Heart right ventricle (tissue), 16 donors: ENCODE measurements at regions not wholly inside any gene's neighbourhood (a gene's known extent, or its start where the extent isn't known, plus 50 kb on each side); places are given as distances from the start of the nearest gene placed in this dataset.

Source experiments
- ATAC-seq, 8 donors: fragments of 200-7000 bp; cut with Tn5 transposase; one replicate each; pipeline ENCODE4 v1.9.1; 2020; ENCODE audit warnings: mild to moderate bottlenecking in 8 of 8, moderate library complexity in 8 of 8, moderate number of reproducible peaks in 1 of 8
- DNase-seq, 2 donors: peaks; one replicate each; pipeline ENCODE4 v3.0.0-alpha.2; 2020
- H3K27ac ChIP-seq, 10 donors: fragments of 200-600 bp; sonication (generic) in 2 of 10; one replicate each; pipeline versions ENCODE4 v1.5.0 to v1.8.0; 2020 to 2022; ENCODE audit warnings: mild to moderate bottlenecking in 3 of 10
- H3K27me3 ChIP-seq, 7 donors: fragments of 200-600 bp; one replicate each; pipeline ENCODE4 v1.8.0; 2021 to 2022; ENCODE audit warnings: mild to moderate bottlenecking in 2 of 7
- H3K36me3 ChIP-seq, 9 donors: fragments of 200-600 bp; sonication (generic) in 1 of 9; one replicate each; pipeline versions ENCODE4 v1.5.0 to v1.8.0; 2020 to 2022; ENCODE audit warnings: mild to moderate bottlenecking in 2 of 9
- H3K4me1 ChIP-seq, 9 donors: fragments of 200-600 bp; sonication (generic) in 1 of 9; one replicate each; pipeline versions ENCODE4 v1.5.0 to v1.8.0; 2020 to 2022; ENCODE audit warnings: mild to moderate bottlenecking in 4 of 9
- H3K4me3 ChIP-seq, 10 donors: fragments of 200-600 bp; sonication (generic) in 2 of 10; one replicate each; pipeline versions ENCODE4 v1.5.0 to v1.8.0; 2020 to 2022; ENCODE audit warnings: mild to moderate bottlenecking in 7 of 10, moderate library complexity in 2 of 10
- H3K9me3 ChIP-seq, 11 donors: fragments of 200-600 bp in 10 of 11; sonication (generic) in 2 of 11; one replicate each; pipeline versions ENCODE4 v1.5.0 to v1.8.0; 2013 to 2022; ENCODE audit warnings: mild to moderate bottlenecking in 2 of 11, control low read depth in 1 of 11, moderate library complexity in 1 of 11
- CTCF ChIP-seq, 9 donors: fragments of 200-600 bp; sonication (generic) in 2 of 9; IDR thresholded peaks; one replicate each; pipeline versions ENCODE4 v1.5.0 to v1.8.0; 2021 to 2022; ENCODE audit warnings: antibody characterized with exemption in 9 of 9, mild to moderate bottlenecking in 5 of 9, moderate library complexity in 1 of 9
- WGBS, 2 donors: extraction: QIAGEN DNeasy Blood & Tissue Kit; methylation state at CpG; one replicate each; pipeline ENCODE4 v1.1.7; 2013; ENCODE audit warnings: inconsistent platforms in 1 of 2; 5-methylcytosine and 5-hydroxymethylcytosine counted together
- intact Hi-C, 10 donors: fragments of 100-400 bp; cut with DNase I; formaldehyde crosslinking; loops; one replicate each; pipeline versions ENCODE4 v1.11.1 to v1.14.2; 2022
- donor health status: Arrhythmogenic right ventricular cardiomyopathy.
- donor health status: ischemic (EF 13 %, LVEDD 7.1; RV severe dilation, severe dysfunction).
- donor health status: healthy with polysubstance abuse.
- donor health status: DM: no; HTN: yes; CAD: no.
- donor health status: DM: no; HTN: no; CAD: no.
- donor health status: ischemic (EF 25% LVEDD 6.9; RV normal size, moderate dysfunction).
- donor health status: ischemic (EF 25% LVEDD 5.7; RV mildly dilated, moderate dysfunction).
- donor health status: healthy.
- donor health status: DM: yes; HTN: yes; CAD: no.
- donor health status: Ischemic cardiomyopathy.
- donor health status: ischemic (EF 35%, LVEDD 5.7; RV mildly dilated, moderate dysfunction).
- donor health status: nonischemic (EF 11% LVEDD 7.7; RV severe dilation, severe dysfunction).
- donor health status: DM: yes; HTN: yes; CAD: no.
- donor health status: PGD.
- donor health status: ischemic (EF 29% LVEDD 5.4; RV normal size, mild dysfunction).
- donor health status: nonischemic (EF 23%, LVEDD 6.1; RV moderate dilation, normal function).

GRCh38 chr17:12423337-12423736, 242.4 kb upstream of the MYOCD start:
- H3K4me1 ChIP-seq: no peaks in the 10 kb centered on the region
- no peak for TF ChIP-seq CTCF (IDR thresholded peaks at IDR 0.05)
- no peak overlapping the region for H3K4me3 ChIP-seq
- ATAC-seq (no peak), DNase-seq (no peak)
- no peak overlapping the region for H3K27ac ChIP-seq
- intact Hi-C loops: no loop called here
- no peaks in the 10 kb centered on the region for H3K36me3 ChIP-seq
- H3K27me3 ChIP-seq: no peaks in the 10 kb centered on the region
- H3K9me3 ChIP-seq: peaks cover 0 to 12% (median 0%) of the 10 kb centered on the region in 11 donors
- 84 to 89% methylated on average over 7 of the region's 7 CpGs for WGBS, 2 donors

GRCh38 chr17:12429116-12429515, 236.6 kb upstream of the MYOCD start:
- ATAC-seq (no peak), DNase-seq (no peak)
- peaks cover 0 to 6% (median 0%) of the 10 kb centered on the region in 11 donors for H3K9me3 ChIP-seq
- no peak overlapping the region for H3K27ac ChIP-seq
- intact Hi-C loops: no loop called here
- WGBS, 2 donors: 85 to 86% methylated on average over 5 of the region's 5 CpGs
- H3K4me1 ChIP-seq: no peaks in the 10 kb centered on the region
- H3K4me3 ChIP-seq: no peak overlapping the region
- no peaks in the 10 kb centered on the region for H3K27me3 ChIP-seq
- no peaks in the 10 kb centered on the region for H3K36me3 ChIP-seq
- no peak for TF ChIP-seq CTCF (IDR thresholded peaks at IDR 0.05)

GRCh38 chr17:12431188-12431587, 234.5 kb upstream of the MYOCD start:
- intact Hi-C loops: loop anchor here in 1 of 10 donors (10.0 kb wide), 1 partner anchor 54 kb away; no protein-coding TSS in a partner anchor
- no peak for TF ChIP-seq CTCF (IDR thresholded peaks at IDR 0.05)
- Histone ChIP-seq H3K36me3 (no peaks in the 10 kb centered on the region), H3K4me3 (no peak overlapping the region), H3K9me3 (peaks cover 0 to 4% (median 0%) of the 10 kb centered on the region in 11 donors), H3K27ac (no peak overlapping the region), H3K27me3 (no peaks in the 10 kb centered on the region), H3K4me1 (no peaks in the 10 kb centered on the region)
- no peak for DNase-seq
- 72 to 80% methylated on average over 4 of the region's 4 CpGs for WGBS, 2 donors
- ATAC-seq: no peak

GRCh38 chr17:12438212-12438611, 227.5 kb upstream of the MYOCD start:
- intact Hi-C loops: loop anchor here in 1 of 10 donors (10.0 kb wide), 1 partner anchor 47 kb away; no protein-coding TSS in a partner anchor
- Histone ChIP-seq H3K4me1 (no peaks in the 10 kb centered on the region), H3K27ac (no peak overlapping the region), H3K4me3 (no peak overlapping the region), H3K9me3 (peaks cover 0 to 13% (median 2%) of the 10 kb centered on the region in 11 donors), H3K27me3 (no peaks in the 10 kb centered on the region), H3K36me3 (no peaks in the 10 kb centered on the region)
- no peak for ATAC-seq
- 56 to 68% methylated on average over 6 of the region's 6 CpGs for WGBS, 2 donors
- TF ChIP-seq CTCF (IDR thresholded peaks at IDR 0.05): no peak
- no peak for DNase-seq
